Cerebellar cortex (tissue), 1 donor: ENCODE measurements at regions not wholly inside any gene's neighbourhood (a gene's known extent, or its start where the extent isn't known, plus 50 kb on each side); places are given as distances from the start of the nearest gene placed in this dataset.
"Not testable (repeated sequence)": the region's sequence is repeated elsewhere in the genome, so short reads cannot be mapped to it uniquely, and the experiment has no call there.

Source experiments
- DNase-seq: peaks from one replicate; pipeline ENCODE4 v3.0.0-alpha.2; 2015; ENCODE audit warnings: low spot score

GRCh38 chr6:37580176-37580955 is 80.7 kb upstream of the CCDC167 start:
- DNase-seq = no peak

DNA sequence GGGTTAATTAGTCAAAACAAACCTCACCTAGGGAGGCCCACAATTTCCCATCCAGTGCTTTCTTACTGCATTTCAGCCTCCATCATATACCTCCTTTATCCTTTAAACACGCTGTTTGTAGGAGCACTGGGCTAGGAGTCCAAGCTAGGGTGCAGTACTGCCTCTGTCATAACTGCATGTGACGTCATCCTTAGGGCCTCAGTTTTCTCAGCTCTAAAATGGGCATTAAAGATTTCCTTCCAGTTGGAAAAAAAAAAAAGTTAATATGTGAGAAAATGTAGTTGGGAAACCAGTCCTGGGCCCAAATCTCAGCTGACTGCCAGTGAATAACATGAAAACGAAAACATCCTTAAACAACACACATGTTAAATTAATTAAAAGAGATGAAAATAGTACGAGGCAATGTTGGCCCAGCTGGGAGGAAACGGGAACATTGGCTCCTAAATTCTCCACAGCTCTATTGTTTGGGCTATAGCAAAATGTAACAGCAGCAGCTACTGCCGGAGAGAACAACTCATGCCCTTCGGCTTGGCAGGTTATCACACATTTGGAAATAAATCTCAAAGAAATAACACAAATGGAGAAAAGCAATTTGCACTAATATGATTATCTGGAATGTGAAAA is 79.9 kb upstream of the CCDC167 start:
- no peak for DNase-seq

DNA sequence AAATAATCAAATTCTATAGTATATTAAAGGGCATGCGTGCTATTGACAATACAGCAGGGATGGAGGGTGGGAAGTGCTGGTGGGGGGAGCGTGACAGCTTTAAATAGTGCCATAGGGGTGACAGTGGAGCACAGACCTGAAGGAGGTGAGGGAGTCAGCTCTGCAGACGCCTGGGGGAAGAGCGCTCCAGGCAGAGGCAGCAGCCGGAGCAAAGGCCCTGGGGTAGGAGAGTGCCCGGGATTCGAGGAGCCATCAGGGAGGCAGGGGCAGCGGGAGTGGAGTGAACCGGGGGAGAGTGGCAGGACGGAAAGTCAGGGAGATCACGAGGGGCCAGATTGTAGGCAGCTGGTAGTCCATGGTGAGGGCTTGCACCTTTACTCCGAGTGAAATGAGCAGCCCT is 78.4 kb upstream of the CCDC167 start:
- DNase-seq = no peak

DNA sequence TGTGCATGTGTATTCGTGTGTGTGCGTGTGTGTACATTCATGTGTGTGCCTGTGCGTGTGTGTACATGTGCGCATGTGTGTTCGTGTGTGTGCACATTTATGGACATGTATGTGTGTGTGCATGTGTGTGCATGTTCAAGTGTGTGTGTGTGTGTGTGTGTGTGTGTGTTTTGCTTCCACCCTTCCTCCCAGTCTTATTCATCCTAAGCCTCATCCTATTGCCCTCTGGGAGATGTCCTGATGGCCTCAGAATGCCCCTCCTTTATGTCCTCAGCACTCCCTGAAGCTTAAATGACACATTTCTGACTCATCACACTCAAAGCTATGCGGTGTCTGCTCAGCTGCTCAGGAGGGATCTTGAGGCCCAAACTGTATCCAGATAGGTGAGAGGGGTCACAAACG is 76.6 kb upstream of the CCDC167 start:
- no peak for DNase-seq

GRCh38 chr6:37575221-37575620 is 75.5 kb upstream of the CCDC167 start:
- DNase-seq = no peak

GRCh38 chr6:37572334-37572733 is 72.6 kb upstream of the CCDC167 start:
- no peak for DNase-seq

GRCh38 chr6:37570482-37571133 is 70.9 kb upstream of the CCDC167 start:
- DNase-seq = peak; percentile 57

GRCh38 chr6:37569743-37570481 is 70.2 kb upstream of the CCDC167 start:
- no peak for DNase-seq

GRCh38 chr6:37569317-37569716 is 69.6 kb upstream of the CCDC167 start:
- DNase-seq = no peak

- DNase-seq = no peak
These were observed 67.3 kb upstream of the CCDC167 start for GRCh38 chr6:37566950-37567349.

- peak; percentile 69 for DNase-seq
These were observed 66.6 kb upstream of the CCDC167 start for GRCh38 chr6:37566111-37566949.

GRCh38 chr6:37565267-37566110 is 65.8 kb upstream of the CCDC167 start:
- DNase-seq = no peak

DNA sequence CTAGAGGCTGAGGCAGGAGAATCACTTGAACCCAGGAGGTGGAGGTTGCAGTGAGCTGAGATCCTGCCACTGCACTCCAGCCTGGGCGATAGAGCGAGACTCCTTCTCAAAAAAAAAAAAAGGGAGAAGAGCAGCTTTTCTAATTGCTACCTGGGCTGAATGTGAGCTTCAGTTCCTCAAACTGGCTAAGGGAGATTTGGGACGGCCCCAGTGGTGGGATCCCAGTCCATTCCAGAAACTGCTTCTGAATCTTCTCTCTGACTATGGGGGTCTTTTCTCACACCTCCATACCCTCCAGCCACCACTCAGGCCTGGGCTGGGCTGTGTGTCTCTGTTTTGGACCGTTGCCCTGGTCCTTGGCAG is 63.2 kb upstream of the CCDC167 start:
- DNase-seq = not testable (repeated sequence)

DNA sequence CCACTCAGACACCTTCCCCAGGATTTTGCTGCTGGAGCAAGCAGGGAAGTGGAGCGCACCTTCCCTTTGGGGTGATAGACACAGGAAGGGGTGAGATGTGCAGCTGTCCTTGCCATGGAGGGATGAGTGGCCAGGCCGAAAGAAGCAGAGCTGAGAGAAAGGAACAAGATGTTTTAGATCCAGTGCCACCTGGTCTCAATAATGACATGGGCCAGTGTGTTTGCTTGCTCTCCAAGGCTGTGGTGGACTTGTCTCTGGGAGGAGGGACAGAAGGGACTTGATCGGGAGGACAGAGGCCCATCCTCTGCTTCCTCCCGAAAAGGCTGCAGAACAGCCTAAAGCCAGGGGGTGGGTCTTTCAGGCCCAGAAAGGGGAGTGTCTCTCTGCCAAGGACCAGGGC is 61.7 kb upstream of the CCDC167 start:
- no peak for DNase-seq

- DNase-seq = no peak
These were observed 61.0 kb upstream of the CCDC167 start for GRCh38 chr6:37560737-37561103.

DNA sequence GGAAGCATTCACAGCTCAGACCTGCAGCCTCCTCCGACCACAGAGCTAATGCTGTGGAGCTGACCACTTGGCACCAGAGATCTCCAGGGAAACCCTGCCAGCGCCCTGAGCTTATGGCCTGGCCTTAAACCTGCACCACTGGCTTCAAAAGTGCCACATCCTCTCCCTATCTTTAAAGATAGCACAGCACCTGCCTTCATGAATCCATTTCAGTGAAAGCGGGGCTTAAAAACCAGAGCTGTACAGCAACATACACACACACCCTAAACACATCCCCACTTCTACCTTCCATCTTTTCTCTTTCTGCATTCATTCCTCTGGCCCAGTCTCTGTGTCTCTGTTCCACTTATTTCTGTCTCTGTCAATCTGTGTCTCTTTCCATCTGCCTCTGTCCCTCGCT is 59.8 kb upstream of the CCDC167 start:
- no peak for DNase-seq

DNA sequence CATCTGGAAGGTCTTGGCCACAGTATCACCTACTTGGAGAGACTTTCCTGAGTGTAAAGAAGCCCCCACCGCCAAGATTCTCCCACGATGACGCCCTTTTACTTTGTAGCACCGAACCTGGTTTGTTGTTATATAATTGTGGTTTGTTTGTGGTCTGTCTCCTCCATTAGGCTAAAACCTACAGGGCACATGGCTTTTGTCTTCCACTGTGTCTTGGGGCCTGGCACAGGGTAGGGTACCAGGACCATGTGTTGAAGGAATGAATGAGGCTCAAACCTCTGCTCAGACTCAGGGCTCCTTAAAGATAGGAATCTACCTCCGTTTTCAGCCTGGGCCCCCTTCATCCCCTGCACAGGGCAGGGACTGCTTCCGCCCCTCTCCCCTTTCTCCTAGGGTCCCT is 59.4 kb upstream of the CCDC167 start:
- DNase-seq = no peak

GRCh38 chr6:37558646-37559045 is 59.0 kb upstream of the CCDC167 start:
- no peak for DNase-seq

GRCh38 chr6:37558168-37558567 is 58.5 kb upstream of the CCDC167 start:
- no peak for DNase-seq

GRCh38 chr6:37557645-37558114 is 58.0 kb upstream of the CCDC167 start:
- no peak for DNase-seq
